Adrenal gland (tissue), 5 donors: ENCODE measurements at regions not wholly inside any gene's neighbourhood (a gene's known extent, or its start where the extent isn't known, plus 50 kb on each side); places are given as distances from the start of the nearest gene placed in this dataset.

Source experiments
- POLR2A ChIP-seq, 2 donors: fragments of 450-650 bp; IDR thresholded peaks; one replicate each; pipeline ENCODE4 v1.6.1; 2017; ENCODE audit warnings: antibody characterized with exemption in 2 of 2, mild to moderate bottlenecking in 2 of 2, moderate library complexity in 1 of 2
- TF ChIP-seq, protein P1 (sequence below), 6 experiments: fragments of 450-650 bp in 4 of 6; fragments of 200-600 bp in 2 of 6; sonication (generic) in 1 of 6; IDR thresholded peaks; 1 replicate in 5 of 6; 2 replicates in 1 of 6; pipeline versions ENCODE4 v1.5.1 to v1.8.0; 2016 to 2021; ENCODE audit warnings: antibody characterized with exemption in 6 of 6, mild to moderate bottlenecking in 2 of 6, moderate library complexity in 1 of 6
- donor health status: DM: no; HTN: no; CAD: no.

DNA sequence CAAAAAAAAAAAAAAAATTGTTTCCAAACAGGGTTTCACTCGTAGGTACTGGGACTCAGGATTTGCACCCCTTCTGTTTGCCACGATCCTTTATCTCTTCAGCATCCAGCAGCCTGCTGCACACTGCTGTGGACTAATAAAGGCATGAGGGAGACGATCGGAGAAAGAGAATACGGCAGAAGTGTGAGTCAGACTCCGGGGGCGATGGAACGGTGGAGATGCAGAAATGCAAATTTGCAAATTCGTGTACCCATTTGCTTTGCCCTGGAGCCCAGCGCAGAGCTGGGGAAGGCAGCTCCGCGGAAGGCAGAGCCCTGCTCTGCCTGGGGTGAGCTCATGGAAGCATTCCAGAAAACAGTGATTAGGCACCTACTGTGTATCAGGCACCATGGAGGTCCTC is 270.3 kb downstream of the ASMT start:
- TF ChIP-seq, protein P1, sequence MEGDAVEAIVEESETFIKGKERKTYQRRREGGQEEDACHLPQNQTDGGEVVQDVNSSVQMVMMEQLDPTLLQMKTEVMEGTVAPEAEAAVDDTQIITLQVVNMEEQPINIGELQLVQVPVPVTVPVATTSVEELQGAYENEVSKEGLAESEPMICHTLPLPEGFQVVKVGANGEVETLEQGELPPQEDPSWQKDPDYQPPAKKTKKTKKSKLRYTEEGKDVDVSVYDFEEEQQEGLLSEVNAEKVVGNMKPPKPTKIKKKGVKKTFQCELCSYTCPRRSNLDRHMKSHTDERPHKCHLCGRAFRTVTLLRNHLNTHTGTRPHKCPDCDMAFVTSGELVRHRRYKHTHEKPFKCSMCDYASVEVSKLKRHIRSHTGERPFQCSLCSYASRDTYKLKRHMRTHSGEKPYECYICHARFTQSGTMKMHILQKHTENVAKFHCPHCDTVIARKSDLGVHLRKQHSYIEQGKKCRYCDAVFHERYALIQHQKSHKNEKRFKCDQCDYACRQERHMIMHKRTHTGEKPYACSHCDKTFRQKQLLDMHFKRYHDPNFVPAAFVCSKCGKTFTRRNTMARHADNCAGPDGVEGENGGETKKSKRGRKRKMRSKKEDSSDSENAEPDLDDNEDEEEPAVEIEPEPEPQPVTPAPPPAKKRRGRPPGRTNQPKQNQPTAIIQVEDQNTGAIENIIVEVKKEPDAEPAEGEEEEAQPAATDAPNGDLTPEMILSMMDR (IDR thresholded peaks at IDR 0.05): no peak
- no peak for TF ChIP-seq POLR2A (IDR thresholded peaks at IDR 0.05)
